ENCODE measurements at regions not wholly inside any gene's neighbourhood (a gene's known extent, or its start where the extent isn't known, plus 50 kb on each side); places are given as distances from the start of the nearest gene placed in this dataset.

DNA sequence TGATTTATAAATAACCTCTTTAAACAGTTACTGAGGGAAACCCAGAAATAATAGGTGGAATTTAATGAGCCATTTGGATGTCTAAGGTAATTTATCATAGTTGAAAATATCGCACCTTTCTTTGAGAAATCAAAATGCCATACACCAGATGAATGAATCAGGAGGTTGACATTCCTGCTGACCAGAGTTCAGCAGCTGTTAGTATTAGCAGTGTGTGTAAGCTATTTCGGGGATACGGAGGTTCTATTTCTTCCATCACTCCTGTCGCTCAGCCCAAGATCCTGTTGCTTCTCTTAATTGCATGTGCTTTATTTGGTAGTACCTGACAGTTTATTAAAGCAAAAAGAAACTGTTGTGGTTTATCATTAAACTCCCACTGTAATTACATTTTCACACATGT, 67.1 kb downstream of the HDGFL1 start:
- H3K27ac ChIP-seq = no peak overlapping the region

DNA sequence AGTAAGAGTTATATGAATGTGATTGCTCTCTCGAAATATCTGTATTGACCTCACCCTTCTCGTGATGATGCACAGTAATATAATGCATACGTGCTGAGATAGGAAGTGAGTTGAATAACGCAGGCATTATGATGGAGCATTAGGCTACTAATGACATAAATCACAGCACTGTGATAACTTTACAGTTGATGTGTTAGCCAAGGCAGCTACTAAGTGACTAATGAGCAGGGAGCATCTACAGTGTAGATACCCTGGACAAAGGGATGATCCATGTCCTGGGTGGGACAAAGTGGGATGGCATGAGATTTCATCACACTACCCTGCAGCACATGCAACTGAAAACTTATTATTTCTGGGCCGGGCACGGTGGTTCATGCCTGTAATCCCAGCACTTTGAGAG, 68.4 kb downstream of the HDGFL1 start:
- intact Hi-C loops (cut with DNase I) = no loop called here
- DNase-seq (ENCODE audit: low spot score in 2 of 2) = no peak
- no peak overlapping the region for H3K4me3 ChIP-seq
- TF ChIP-seq, protein P1, sequence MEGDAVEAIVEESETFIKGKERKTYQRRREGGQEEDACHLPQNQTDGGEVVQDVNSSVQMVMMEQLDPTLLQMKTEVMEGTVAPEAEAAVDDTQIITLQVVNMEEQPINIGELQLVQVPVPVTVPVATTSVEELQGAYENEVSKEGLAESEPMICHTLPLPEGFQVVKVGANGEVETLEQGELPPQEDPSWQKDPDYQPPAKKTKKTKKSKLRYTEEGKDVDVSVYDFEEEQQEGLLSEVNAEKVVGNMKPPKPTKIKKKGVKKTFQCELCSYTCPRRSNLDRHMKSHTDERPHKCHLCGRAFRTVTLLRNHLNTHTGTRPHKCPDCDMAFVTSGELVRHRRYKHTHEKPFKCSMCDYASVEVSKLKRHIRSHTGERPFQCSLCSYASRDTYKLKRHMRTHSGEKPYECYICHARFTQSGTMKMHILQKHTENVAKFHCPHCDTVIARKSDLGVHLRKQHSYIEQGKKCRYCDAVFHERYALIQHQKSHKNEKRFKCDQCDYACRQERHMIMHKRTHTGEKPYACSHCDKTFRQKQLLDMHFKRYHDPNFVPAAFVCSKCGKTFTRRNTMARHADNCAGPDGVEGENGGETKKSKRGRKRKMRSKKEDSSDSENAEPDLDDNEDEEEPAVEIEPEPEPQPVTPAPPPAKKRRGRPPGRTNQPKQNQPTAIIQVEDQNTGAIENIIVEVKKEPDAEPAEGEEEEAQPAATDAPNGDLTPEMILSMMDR (IDR thresholded peaks at IDR 0.05) = no peak
- H3K4me1 ChIP-seq = no peaks in the 10 kb centered on the region
- no peaks in the 10 kb centered on the region for H3K36me3 ChIP-seq
- H3K27me3 ChIP-seq = no peaks in the 10 kb centered on the region
- H3K27ac ChIP-seq = no peak overlapping the region
- no peaks in the 10 kb centered on the region for H3K9me3 ChIP-seq

More for the DNA sequence above, 67.1 kb downstream of the HDGFL1 start:
- Histone ChIP-seq H3K4me1 (no peaks in the 10 kb centered on the region), H3K9me3 (no peaks in the 10 kb centered on the region), H3K27me3 (no peaks in the 10 kb centered on the region), H3K36me3 (no peaks in the 10 kb centered on the region), H3K4me3 (no peak overlapping the region)
- DNase-seq (ENCODE audit: low spot score in 2 of 2) = no peak
- intact Hi-C loops (cut with DNase I) = no loop called here
- TF ChIP-seq, protein P1 (IDR thresholded peaks at IDR 0.05) = no peak

DNA sequence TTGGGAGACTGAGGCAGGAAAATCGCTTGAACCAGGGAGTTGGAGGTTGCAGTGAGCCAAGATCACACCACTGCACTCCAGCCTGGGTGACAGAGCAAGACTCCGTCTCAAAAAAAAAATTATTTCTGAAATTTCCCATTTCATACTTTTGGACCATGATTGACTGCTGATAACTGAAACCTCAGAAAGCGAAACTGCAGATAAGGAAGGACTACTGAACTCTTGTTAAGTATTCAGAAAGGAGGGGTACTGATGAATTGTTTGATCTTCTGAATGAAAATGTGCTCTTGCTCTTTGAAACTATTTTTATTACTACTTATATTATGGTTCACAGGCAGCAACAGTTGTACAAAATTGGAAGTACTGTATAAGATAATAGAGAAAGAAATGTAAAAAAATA, 69.0 kb downstream of the HDGFL1 start:
- Histone ChIP-seq H3K36me3 (no peaks in the 10 kb centered on the region), H3K4me1 (no peaks in the 10 kb centered on the region), H3K4me3 (no peak overlapping the region), H3K9me3 (no peaks in the 10 kb centered on the region), H3K27ac (no peak overlapping the region), H3K27me3 (no peaks in the 10 kb centered on the region)
- TF ChIP-seq, protein P1 (IDR thresholded peaks at IDR 0.05) = no peak
- intact Hi-C loops (cut with DNase I) = no loop called here
- no peak for DNase-seq (ENCODE audit: low spot score in 2 of 2)

DNA sequence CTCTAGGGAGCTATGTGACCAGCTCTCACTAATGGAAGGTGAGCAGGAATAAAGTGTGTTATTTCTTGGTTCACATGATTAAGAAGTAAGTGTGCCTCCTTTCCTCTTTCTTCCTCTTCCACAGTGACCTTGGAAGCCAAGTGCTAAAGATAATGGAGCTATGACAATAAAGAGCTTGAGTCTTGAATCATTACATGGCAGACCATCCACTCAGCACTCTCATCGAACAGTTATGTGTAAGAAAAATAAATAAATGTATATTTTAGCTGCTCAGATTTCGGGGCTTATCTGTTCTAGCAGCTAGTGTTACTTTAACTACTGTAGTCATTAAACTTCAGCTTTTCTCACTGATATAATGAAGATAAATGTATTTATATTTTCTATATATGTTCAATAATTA, 72.9 kb downstream of the HDGFL1 start:
- Histone ChIP-seq H3K27ac (no peak overlapping the region), H3K27me3 (no peaks in the 10 kb centered on the region), H3K4me3 (no peak overlapping the region), H3K9me3 (no peaks in the 10 kb centered on the region), H3K4me1 (no peaks in the 10 kb centered on the region), H3K36me3 (no peaks in the 10 kb centered on the region)
- intact Hi-C loops (cut with DNase I) = no loop called here
- TF ChIP-seq, protein P1 (IDR thresholded peaks at IDR 0.05) = no peak
- DNase-seq (ENCODE audit: low spot score in 2 of 2) = no peak

DNA sequence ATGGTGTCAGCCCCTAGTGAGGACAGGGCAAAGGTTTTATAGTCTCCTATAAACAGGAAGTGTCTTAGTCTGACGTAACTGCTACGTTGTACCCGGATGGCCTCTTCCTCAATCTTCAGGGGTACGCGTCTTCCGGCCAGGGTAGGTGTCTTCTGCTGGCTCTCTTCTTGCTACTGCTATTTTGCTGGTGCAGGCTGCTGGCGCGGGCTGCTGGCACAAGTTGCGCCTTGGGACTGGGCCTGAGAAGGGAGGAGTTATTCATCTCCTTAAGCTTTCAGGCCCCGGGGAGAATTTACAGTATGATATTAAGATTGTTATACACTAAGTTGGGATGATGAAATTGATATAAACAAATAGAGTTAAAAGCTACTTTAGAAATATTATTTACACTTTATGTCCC, 74.4 kb downstream of the HDGFL1 start:
- Histone ChIP-seq H3K4me3 (no peak overlapping the region), H3K9me3 (no peaks in the 10 kb centered on the region), H3K27ac (no peak overlapping the region), H3K4me1 (no peaks in the 10 kb centered on the region), H3K27me3 (no peaks in the 10 kb centered on the region), H3K36me3 (no peaks in the 10 kb centered on the region)
- TF ChIP-seq, protein P1 (IDR thresholded peaks at IDR 0.05) = no peak
- DNase-seq (ENCODE audit: low spot score in 2 of 2) = no peak
- intact Hi-C loops (cut with DNase I) = no loop called here

DNA sequence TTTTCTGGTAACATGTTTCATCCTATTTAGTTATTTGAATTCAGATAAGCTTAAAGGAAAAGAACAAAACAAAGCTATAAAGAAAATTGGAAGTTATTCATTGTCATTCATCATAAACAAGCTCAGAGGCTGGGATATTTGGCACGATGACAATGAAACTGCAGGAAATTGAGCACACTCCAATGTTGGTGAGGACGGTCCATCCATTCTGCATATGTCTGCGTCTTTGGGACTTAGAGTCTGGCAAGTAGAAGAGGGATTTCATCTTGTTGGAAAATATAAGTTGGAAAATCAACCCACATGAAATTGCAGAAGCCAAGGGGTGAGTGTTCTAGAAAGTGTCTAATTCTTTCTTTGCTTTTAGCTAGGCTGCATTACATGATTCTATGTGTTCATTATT, 78.4 kb downstream of the HDGFL1 start:
- H3K27me3 ChIP-seq = no peaks in the 10 kb centered on the region
- TF ChIP-seq, protein P1 (IDR thresholded peaks at IDR 0.05) = no peak
- no peaks in the 10 kb centered on the region for H3K4me1 ChIP-seq
- no peak overlapping the region for H3K27ac ChIP-seq
- H3K36me3 ChIP-seq = no peaks in the 10 kb centered on the region
- H3K9me3 ChIP-seq = no peaks in the 10 kb centered on the region
- no peak overlapping the region for H3K4me3 ChIP-seq
- intact Hi-C loops (cut with DNase I) = no loop called here
- DNase-seq (ENCODE audit: low spot score in 2 of 2) = no peak
